HFFc6 (cell line): ENCODE measurements at regions not wholly inside any gene's neighbourhood (a gene's known extent, or its start where the extent isn't known, plus 50 kb on each side); places are given as distances from the start of the nearest gene placed in this dataset.

Source experiments
- DNase-seq: peaks from one replicate; pipeline ENCODE4 v3.0.0-alpha.2; 2018
- H3K27ac Mint-ChIP-seq: 2 replicates; pipeline ENCODE4 v1.8.0; 2020; ENCODE audit warnings: mild to moderate bottlenecking, mixed read lengths
- H3K27me3 Mint-ChIP-seq: 2 replicates; pipeline ENCODE4 v1.8.0; 2021; ENCODE audit warnings: mild to moderate bottlenecking, moderate library complexity, mixed read lengths; ENCODE audit not compliant: insufficient read depth
- H3K36me3 Mint-ChIP-seq: 2 replicates; pipeline ENCODE4 v1.8.0; 2021; ENCODE audit warnings: low read depth, mixed read lengths
- H3K4me1 Mint-ChIP-seq: 2 replicates; pipeline ENCODE4 v1.8.0; 2020; ENCODE audit warnings: low read depth, mixed read lengths
- H3K4me3 Mint-ChIP-seq: 2 replicates; pipeline ENCODE4 v1.8.0; 2020; ENCODE audit warnings: mild to moderate bottlenecking, moderate library complexity, mixed read lengths
- H3K9me3 Mint-ChIP-seq: 2 replicates; pipeline ENCODE4 v1.8.0; 2020; ENCODE audit warnings: mild to moderate bottlenecking, mixed read lengths
- CTCF ChIP-seq: fragments of 200-600 bp; sonication (generic); IDR thresholded peaks from 2 replicates; pipeline ENCODE4 v1.5.0; 2021; ENCODE audit warnings: antibody characterized with exemption, mild to moderate bottlenecking

GRCh38 chr3:102269406-102269805 is 165.4 kb upstream of the ZPLD1 start:
- H3K27me3 Mint-ChIP-seq, result no peaks in the 10 kb centered on the region; the same call in 1 of the 2 replicates
- no peaks in the 10 kb centered on the region for H3K4me1 Mint-ChIP-seq
- TF ChIP-seq CTCF, result no peak
- H3K9me3 Mint-ChIP-seq, result no peaks in the 10 kb centered on the region
- H3K27ac Mint-ChIP-seq, result no peak overlapping the region
- H3K4me3 Mint-ChIP-seq, result no peak overlapping the region
- no peaks in the 10 kb centered on the region for H3K36me3 Mint-ChIP-seq
- DNase-seq, result no peak

- no peak for TF ChIP-seq CTCF
- H3K36me3 Mint-ChIP-seq, result no peaks in the 10 kb centered on the region
- no peak overlapping the region for H3K27ac Mint-ChIP-seq
- no peaks in the 10 kb centered on the region; the same call in 1 of the 2 replicates for H3K27me3 Mint-ChIP-seq
- no peaks in the 10 kb centered on the region for H3K4me1 Mint-ChIP-seq
- H3K9me3 Mint-ChIP-seq, result no peaks in the 10 kb centered on the region
- no peak for DNase-seq
- H3K4me3 Mint-ChIP-seq, result no peak overlapping the region
Observed at GRCh38 chr3:102290241-102290640, 144.6 kb upstream of the ZPLD1 start.

- no peaks in the 10 kb centered on the region; the same call in 1 of the 2 replicates for H3K27me3 Mint-ChIP-seq
Observed at GRCh38 chr3:102295756-102296155, 139.1 kb upstream of the ZPLD1 start.

GRCh38 chr3:102297072-102297658 is 137.7 kb upstream of the ZPLD1 start:
- no peaks in the 10 kb centered on the region for H3K36me3 Mint-ChIP-seq
- no peak for DNase-seq
- H3K4me1 Mint-ChIP-seq, result no peaks in the 10 kb centered on the region
- no peak overlapping the region for H3K4me3 Mint-ChIP-seq
- no peaks in the 10 kb centered on the region for H3K9me3 Mint-ChIP-seq
- TF ChIP-seq CTCF, result no peak
- no peaks in the 10 kb centered on the region; the same call in none of the 2 replicates for H3K27me3 Mint-ChIP-seq
- H3K27ac Mint-ChIP-seq, result no peak overlapping the region

More at GRCh38 chr3:102295756-102296155, 139.1 kb upstream of the ZPLD1 start:
- Mint-ChIP-seq H3K4me3 (no peak overlapping the region), H3K4me1 (no peaks in the 10 kb centered on the region), H3K27ac (no peak overlapping the region), H3K36me3 (no peaks in the 10 kb centered on the region), H3K9me3 (no peaks in the 10 kb centered on the region)
- TF ChIP-seq CTCF, result no peak
- no peak for DNase-seq

DNA sequence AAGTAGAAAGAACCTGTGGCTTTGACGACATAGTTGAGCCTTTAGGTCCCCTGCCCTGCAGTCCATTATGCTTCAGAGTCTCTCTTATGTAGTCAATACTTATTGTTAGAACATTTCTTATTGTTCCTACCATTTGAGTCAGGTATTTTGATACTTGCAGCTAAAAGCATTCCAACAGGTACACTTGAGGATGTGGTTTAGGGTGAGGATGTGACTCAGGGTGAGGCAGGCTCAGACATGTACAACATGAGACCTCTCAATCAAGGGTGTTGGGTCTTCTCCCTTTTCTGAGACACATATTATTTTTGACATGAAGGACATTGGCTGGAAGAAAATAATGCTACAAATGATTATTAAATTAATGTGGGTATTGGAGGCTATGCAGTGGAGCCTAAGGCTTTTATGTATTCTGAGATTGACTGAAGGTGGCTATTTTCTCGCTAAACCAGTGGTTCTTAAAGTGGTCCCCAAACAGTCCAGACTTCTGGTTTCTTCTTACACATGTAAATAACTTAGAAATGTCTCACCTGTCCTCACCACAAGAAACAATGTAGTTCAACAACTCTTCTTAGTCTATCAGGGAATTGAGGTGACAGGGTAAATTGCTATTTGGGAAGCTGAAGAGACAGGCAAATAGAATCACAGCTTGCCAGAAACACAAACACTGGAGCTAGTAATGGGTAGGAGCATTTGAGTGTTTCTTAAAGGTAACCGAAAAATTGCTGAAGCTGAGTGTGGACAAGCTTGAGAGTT is 135.5 kb upstream of the ZPLD1 start:
- Mint-ChIP-seq H3K27me3 (peaks cover 2% of the 10 kb centered on the region), H3K36me3 (no peaks in the 10 kb centered on the region), H3K27ac (no peak overlapping the region), H3K4me3 (no peak overlapping the region), H3K4me1 (no peaks in the 10 kb centered on the region), H3K9me3 (no peaks in the 10 kb centered on the region)
- TF ChIP-seq CTCF, result no peak
- no peak for DNase-seq
